ENCODE measurements at regions not wholly inside any gene's neighbourhood (a gene's known extent, or its start where the extent isn't known, plus 50 kb on each side); places are given as distances from the start of the nearest gene placed in this dataset.

DNA sequence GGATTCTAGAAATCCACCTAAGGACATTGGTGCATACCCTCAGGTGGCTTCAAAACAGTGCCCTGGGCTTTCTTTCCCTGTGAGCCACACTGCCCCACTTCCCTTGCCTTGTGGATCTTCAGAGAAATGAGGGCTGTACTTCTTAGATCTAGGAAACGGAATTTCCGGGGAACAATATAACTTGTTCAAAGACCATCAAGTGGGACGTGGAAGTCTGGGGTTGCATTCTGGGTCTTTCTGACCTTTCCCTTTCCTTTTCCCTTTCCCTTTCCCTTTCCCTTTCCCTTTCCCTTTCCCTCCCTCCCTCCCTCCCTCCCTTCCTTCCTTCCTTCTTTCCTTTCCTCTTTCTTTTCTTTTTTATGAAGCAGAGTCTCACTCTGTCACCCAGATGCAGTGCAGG is 97.1 kb upstream of the SALL1 start:
- TF ChIP-seq, protein P1, sequence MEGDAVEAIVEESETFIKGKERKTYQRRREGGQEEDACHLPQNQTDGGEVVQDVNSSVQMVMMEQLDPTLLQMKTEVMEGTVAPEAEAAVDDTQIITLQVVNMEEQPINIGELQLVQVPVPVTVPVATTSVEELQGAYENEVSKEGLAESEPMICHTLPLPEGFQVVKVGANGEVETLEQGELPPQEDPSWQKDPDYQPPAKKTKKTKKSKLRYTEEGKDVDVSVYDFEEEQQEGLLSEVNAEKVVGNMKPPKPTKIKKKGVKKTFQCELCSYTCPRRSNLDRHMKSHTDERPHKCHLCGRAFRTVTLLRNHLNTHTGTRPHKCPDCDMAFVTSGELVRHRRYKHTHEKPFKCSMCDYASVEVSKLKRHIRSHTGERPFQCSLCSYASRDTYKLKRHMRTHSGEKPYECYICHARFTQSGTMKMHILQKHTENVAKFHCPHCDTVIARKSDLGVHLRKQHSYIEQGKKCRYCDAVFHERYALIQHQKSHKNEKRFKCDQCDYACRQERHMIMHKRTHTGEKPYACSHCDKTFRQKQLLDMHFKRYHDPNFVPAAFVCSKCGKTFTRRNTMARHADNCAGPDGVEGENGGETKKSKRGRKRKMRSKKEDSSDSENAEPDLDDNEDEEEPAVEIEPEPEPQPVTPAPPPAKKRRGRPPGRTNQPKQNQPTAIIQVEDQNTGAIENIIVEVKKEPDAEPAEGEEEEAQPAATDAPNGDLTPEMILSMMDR (IDR thresholded peaks at IDR 0.05; ENCODE audit: unreplicated experiment): no peak
- no peaks in the 10 kb centered on the region for H3K9me3 Mint-ChIP-seq (ENCODE audit: low read depth, unreplicated experiment)
- intact Hi-C loops (cut with micrococcal nuclease; ENCODE audit: unreplicated experiment): loop anchor here (10.0 kb wide), 2 partner anchors 157 to 737 kb away; no protein-coding TSS in a partner anchor
- H3K4me3 Mint-ChIP-seq (ENCODE audit: low read depth, unreplicated experiment): no peak overlapping the region
- peaks cover 85% of the 10 kb centered on the region for H3K27me3 Mint-ChIP-seq (ENCODE audit: unreplicated experiment)
- H3K27ac Mint-ChIP-seq (ENCODE audit: unreplicated experiment): no peak overlapping the region
- no peak for DNase-seq
- no TSS peak for BruUV-seq (replicated peaks)
- H3K4me1 Mint-ChIP-seq (ENCODE audit: low read depth, unreplicated experiment): peaks cover 22% of the 10 kb centered on the region
- H3K36me3 Mint-ChIP-seq (ENCODE audit: insufficient read depth, unreplicated experiment): peaks cover 9% of the 10 kb centered on the region
- CTCF ChIA-PET: no interaction called here

DNA sequence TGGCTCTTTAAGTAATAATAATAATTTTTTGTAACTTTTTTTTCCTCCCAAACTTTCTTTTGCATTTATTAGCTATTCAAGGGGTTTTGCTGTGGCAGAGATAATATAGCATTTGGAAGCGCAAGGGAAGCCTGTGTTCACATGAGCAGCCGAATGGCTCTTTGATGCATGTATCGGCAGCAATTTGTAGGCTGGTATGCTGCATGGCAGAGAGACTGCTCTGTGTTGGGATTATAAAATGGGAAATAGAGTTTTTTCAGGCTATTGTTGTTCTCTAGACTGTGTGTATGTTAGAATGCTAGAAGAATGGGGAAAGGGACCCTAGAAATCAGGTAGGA is 94.6 kb upstream of the SALL1 start:
- Mint-ChIP-seq H3K9me3 (ENCODE audit: low read depth, unreplicated experiment) (no peaks in the 10 kb centered on the region), H3K36me3 (ENCODE audit: insufficient read depth, unreplicated experiment) (peaks cover 9% of the 10 kb centered on the region), H3K4me1 (ENCODE audit: low read depth, unreplicated experiment) (peaks cover 22% of the 10 kb centered on the region), H3K27ac (ENCODE audit: unreplicated experiment) (peak overlapping the region; percentile 66), H3K27me3 (ENCODE audit: unreplicated experiment) (peaks cover 85% of the 10 kb centered on the region), H3K4me3 (ENCODE audit: low read depth, unreplicated experiment) (no peak overlapping the region)
- intact Hi-C loops (cut with micrococcal nuclease; ENCODE audit: unreplicated experiment): loop anchor here (10.0 kb wide), 2 partner anchors 159 to 739 kb away; no protein-coding TSS in a partner anchor
- TF ChIP-seq, protein P1 (IDR thresholded peaks at IDR 0.05; ENCODE audit: unreplicated experiment): no peak
- CTCF ChIA-PET: no interaction called here
- DNase-seq: no peak
- BruUV-seq (replicated peaks): no TSS peak

DNA sequence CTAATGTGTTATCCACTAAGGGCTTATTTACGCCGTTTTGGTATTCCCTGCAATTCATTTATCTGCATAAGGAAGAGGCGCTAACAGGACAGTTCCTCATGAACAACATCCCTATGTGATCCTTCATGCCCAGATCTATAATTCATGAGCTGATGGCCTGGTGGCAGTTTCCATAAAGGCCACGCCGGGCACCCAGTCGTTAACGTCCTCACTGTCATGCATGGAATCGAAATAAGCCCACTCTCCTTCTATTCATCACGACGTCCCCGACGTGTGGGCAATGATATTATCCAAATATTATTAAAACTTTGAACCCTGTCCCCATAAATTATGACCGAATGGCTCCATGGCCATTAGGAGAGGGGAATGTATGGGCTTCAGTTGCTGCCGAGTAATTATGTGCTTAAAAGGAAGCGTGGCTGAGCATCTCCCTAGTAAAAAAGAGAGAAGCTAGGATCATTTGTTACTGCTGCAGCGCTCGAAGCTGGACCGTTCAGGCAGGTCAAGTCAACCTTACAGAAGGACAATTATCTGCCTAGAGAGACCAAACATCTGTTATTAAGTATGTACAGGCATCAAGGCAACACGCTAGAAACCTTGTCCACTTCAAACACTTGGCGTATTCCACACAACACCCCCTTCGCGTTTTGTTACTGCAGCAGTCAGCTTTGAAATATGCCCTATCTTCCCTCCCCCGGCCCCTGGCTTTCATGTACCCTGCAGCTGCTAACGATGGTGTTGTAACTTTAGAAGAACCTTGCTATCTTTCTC is 94.0 kb upstream of the SALL1 start:
- BruUV-seq (replicated peaks): no TSS peak
- TF ChIP-seq, protein P1 (IDR thresholded peaks at IDR 0.05; ENCODE audit: unreplicated experiment): no peak
- Mint-ChIP-seq H3K27ac (ENCODE audit: unreplicated experiment) (peak overlapping the region; percentile 66), H3K9me3 (ENCODE audit: low read depth, unreplicated experiment) (no peaks in the 10 kb centered on the region), H3K4me1 (ENCODE audit: low read depth, unreplicated experiment) (peaks cover 22% of the 10 kb centered on the region), H3K4me3 (ENCODE audit: low read depth, unreplicated experiment) (no peak overlapping the region), H3K27me3 (ENCODE audit: unreplicated experiment) (peaks cover 85% of the 10 kb centered on the region), H3K36me3 (ENCODE audit: insufficient read depth, unreplicated experiment) (peaks cover 9% of the 10 kb centered on the region)
- no peak for DNase-seq
- intact Hi-C loops (cut with micrococcal nuclease; ENCODE audit: unreplicated experiment): loop anchor here (10.0 kb wide), 2 partner anchors 160 to 740 kb away; no protein-coding TSS in a partner anchor
- CTCF ChIA-PET: no interaction called here

DNA sequence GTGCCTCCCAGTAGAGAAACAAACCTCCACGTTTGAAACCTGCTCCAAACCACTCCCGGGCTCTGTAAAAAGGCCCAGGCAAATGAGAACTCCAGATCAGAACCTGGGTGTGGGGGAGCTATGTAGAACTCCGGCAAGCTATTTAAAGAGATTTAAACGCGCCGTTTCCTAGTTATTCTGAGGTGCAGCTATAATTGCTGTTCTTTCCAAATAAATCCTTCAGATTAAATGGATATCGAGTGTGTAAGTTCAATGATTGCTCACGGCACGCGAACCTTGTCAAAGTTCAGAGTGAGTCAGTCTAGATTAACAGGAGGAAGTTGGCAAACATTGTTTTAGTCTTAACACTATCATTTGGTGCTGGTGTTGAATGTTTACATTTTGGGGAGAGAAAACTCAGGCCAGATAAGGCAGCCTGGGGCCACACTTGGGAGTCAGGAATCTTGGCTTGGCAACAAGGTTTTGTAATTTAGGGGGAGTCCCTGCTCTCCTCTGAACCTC is 92.9 kb upstream of the SALL1 start:
- peaks cover 9% of the 10 kb centered on the region for H3K36me3 Mint-ChIP-seq (ENCODE audit: insufficient read depth, unreplicated experiment)
- CTCF ChIA-PET: interaction anchor here (0.6 kb wide), 1 partner anchor 1552 kb away, joined by 3 read pairs; no protein-coding TSS in a partner anchor
- no TSS peak for BruUV-seq (replicated peaks)
- H3K27ac Mint-ChIP-seq (ENCODE audit: unreplicated experiment): no peak overlapping the region
- peaks cover 22% of the 10 kb centered on the region for H3K4me1 Mint-ChIP-seq (ENCODE audit: low read depth, unreplicated experiment)
- no peak overlapping the region for H3K4me3 Mint-ChIP-seq (ENCODE audit: low read depth, unreplicated experiment)
- peak; percentile 60 for DNase-seq
- H3K27me3 Mint-ChIP-seq (ENCODE audit: unreplicated experiment): peaks cover 93% of the 10 kb centered on the region
- TF ChIP-seq, protein P1 (IDR thresholded peaks at IDR 0.05; ENCODE audit: unreplicated experiment): no peak
- peaks cover 5% of the 10 kb centered on the region for H3K9me3 Mint-ChIP-seq (ENCODE audit: low read depth, unreplicated experiment)
- intact Hi-C loops (cut with micrococcal nuclease; ENCODE audit: unreplicated experiment): loop anchor here (10.0 kb wide), 2 partner anchors 161 to 741 kb away; no protein-coding TSS in a partner anchor

All from Calu3 (cell line).